B cell (primary cell): ENCODE measurements at regions not wholly inside any gene's neighbourhood (a gene's known extent, or its start where the extent isn't known, plus 50 kb on each side); places are given as distances from the start of the nearest gene placed in this dataset.

ENCODE experiments used
- ATAC-seq: fragments of 200-7000 bp; cut with Tn5 transposase; one replicate; pipeline ENCODE4 v1.10.0; 2021; ENCODE audit warnings: low read depth, mild to moderate bottlenecking, moderate number of reproducible peaks, moderate library complexity
- CTCF ChIA-PET: fragments of 350-600 bp; sonication (Branson Sonifier 250); formaldehyde crosslinking; loops from one replicate; lab custom pipeline; 2021; ENCODE audit warnings: antibody characterized with exemption, inconsistent platforms; lab: Charles Lee
- POLR2A ChIA-PET: fragments of 350-600 bp; sonication (Branson Sonifier 250); formaldehyde crosslinking; loops from one replicate; lab custom pipeline; 2021; ENCODE audit warnings: antibody characterized with exemption; lab: Charles Lee
- DNase-seq: peaks from one replicate; pipeline ENCODE4 v3.0.0; 2013
- H2AFZ ChIP-seq: 2 replicates; pipeline ENCODE4 v1.6.1; 2012; ENCODE audit warnings: mild to moderate bottlenecking, low read depth, low read length; ENCODE audit not compliant: insufficient read depth, poor library complexity, severe bottlenecking
- H3K27ac ChIP-seq, 2 donors: 1 replicate in 1 of 2; 2 replicates in 1 of 2; pipeline ENCODE4 v1.5.1; 2012 to 2013; ENCODE audit warnings: low read length in 2 of 2, mild to moderate bottlenecking in 2 of 2, moderate library complexity in 1 of 2
- H3K27me3 ChIP-seq, 4 experiments: fragments of 200-600 bp in 1 of 4; sonication (generic) in 1 of 4; replicated peaks in 1 of 4; 1 replicate in 2 of 4; 2 replicates in 2 of 4; pipeline versions ENCODE4 v1.6.1 to v1.7.0; 2013 to 2016; ENCODE audit warnings: low read length in 3 of 4, mild to moderate bottlenecking in 2 of 4, mixed read lengths in 1 of 4, moderate library complexity in 1 of 4; ENCODE audit not compliant: insufficient read depth in 4 of 4, control insufficient read depth in 3 of 4; ENCODE audit errors: control extremely low read depth in 1 of 4
- H3K36me3 ChIP-seq, 2 experiments: replicated peaks in 1 of 2; 1 replicate in 1 of 2; 2 replicates in 1 of 2; pipeline versions ENCODE4 v1.6.1 to v1.7.1; 2013; ENCODE audit warnings: low read length in 1 of 2; ENCODE audit not compliant: insufficient read depth in 2 of 2, control insufficient read depth in 1 of 2; ENCODE audit errors: control extremely low read depth in 1 of 2, extremely low read depth in 1 of 2
- H3K4me1 ChIP-seq, 2 donors: fragments of 200-600 bp in 1 of 2; sonication (generic) in 1 of 2; 1 replicate in 1 of 2; 2 replicates in 1 of 2; pipeline versions ENCODE4 v1.5.1 to v1.6.1; 2013 to 2017; ENCODE audit warnings: low read length in 2 of 2; ENCODE audit not compliant: control insufficient read depth in 2 of 2, insufficient read depth in 2 of 2
- H3K4me2 ChIP-seq: replicated peaks from 2 replicates; pipeline ENCODE3; 2012; ENCODE audit warnings: mild to moderate bottlenecking, low read depth, low read length; ENCODE audit not compliant: poor library complexity, severe bottlenecking
- H3K4me3 ChIP-seq, 5 experiments: fragments of 200-600 bp in 1 of 5; sonication (generic) in 1 of 5; 1 replicate in 3 of 5; 2 replicates in 2 of 5; pipeline versions ENCODE4 v1.5.1 to v1.7.0; 2011 to 2016; ENCODE audit warnings: low read length in 4 of 5, mild to moderate bottlenecking in 4 of 5, low read depth in 2 of 5, control low read depth in 1 of 5, moderate library complexity in 1 of 5; ENCODE audit not compliant: insufficient read depth in 1 of 5; ENCODE audit errors: control extremely low read depth in 1 of 5, extremely low read depth in 1 of 5
- H3K79me2 ChIP-seq: fragments of 200-600 bp; sonication (generic); one replicate; pipeline ENCODE4 v1.6.0; 2016; ENCODE audit warnings: low read length; ENCODE audit not compliant: control insufficient read depth, insufficient read depth
- H3K9ac ChIP-seq: fragments of 200-600 bp; sonication (generic); 2 replicates; pipeline ENCODE4 v1.6.1; 2017; ENCODE audit warnings: mild to moderate bottlenecking, low read length, moderate library complexity
- H3K9me3 ChIP-seq, 3 donors: one replicate each; pipeline versions ENCODE4 v1.6.1 to v1.7.1; 2013; ENCODE audit warnings: low read length in 2 of 3; ENCODE audit not compliant: control insufficient read depth in 2 of 3, insufficient read depth in 1 of 3; ENCODE audit errors: control extremely low read depth in 1 of 3
- H4K20me1 ChIP-seq: 2 replicates; pipeline ENCODE4 v1.6.0; 2012; ENCODE audit warnings: mild to moderate bottlenecking, low read length; ENCODE audit not compliant: insufficient read depth, control insufficient read depth, poor library complexity, severe bottlenecking
- H3K27ac Mint-ChIP-seq: one replicate; pipeline ENCODE4 v1.8.0; 2021; ENCODE audit warnings: mixed read lengths
- H3K27me3 Mint-ChIP-seq: one replicate; pipeline ENCODE4 v1.8.0; 2021; ENCODE audit warnings: mixed read lengths
- H3K4me1 Mint-ChIP-seq: one replicate; pipeline ENCODE4 v1.8.0; 2021; ENCODE audit warnings: mixed read lengths
- H3K4me3 Mint-ChIP-seq: one replicate; pipeline ENCODE4 v1.8.0; 2021; ENCODE audit warnings: mixed read lengths
- H3K9me3 Mint-ChIP-seq: one replicate; pipeline ENCODE4 v1.8.0; 2022; ENCODE audit warnings: mixed read lengths; ENCODE audit not compliant: insufficient read depth
- EZH2 ChIP-seq: IDR thresholded peaks from 2 replicates; pipeline ENCODE4 v1.6.1; 2012; ENCODE audit warnings: borderline replicate concordance, low read depth, mild to moderate bottlenecking, moderate library complexity, low read length; ENCODE audit not compliant: insufficient read depth, poor library complexity, severe bottlenecking
- WGBS: methylation state at CpG from one replicate; pipeline ENCODE4 v1.1.5; 2013; ENCODE audit warnings: missing lambda C conversion rate; ENCODE audit not compliant: insufficient coverage; 5-methylcytosine and 5-hydroxymethylcytosine counted together
- intact Hi-C: fragments of 100-400 bp; cut with micrococcal nuclease; formaldehyde crosslinking; loops from one replicate; pipeline ENCODE4 v1.10.0; 2022
- TF ChIP-seq, protein P1 (sequence below): fragments of 200-600 bp; IDR thresholded peaks from one replicate; pipeline ENCODE4 v1.8.0; 2022; ENCODE audit warnings: antibody characterized with exemption, mild to moderate bottlenecking

DNA sequence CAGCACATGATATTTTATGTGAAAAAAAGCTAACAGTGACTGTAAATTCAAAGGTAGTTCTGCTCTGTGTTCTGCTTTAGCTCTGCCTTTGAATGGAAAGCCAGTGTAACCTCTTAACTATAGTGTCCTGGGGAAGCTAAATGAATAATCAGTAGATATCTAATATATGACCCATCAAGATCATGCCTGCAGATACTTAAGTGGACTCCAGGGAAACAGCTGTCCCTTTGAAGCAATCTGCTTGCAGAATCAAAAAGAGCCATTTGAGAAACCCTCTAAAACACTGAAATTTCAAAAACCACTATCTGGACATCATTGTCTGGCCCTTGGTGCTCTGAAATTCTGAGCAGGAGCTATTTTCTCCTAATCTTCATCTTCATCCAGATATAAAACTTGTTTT lies 104.2 kb upstream of the ADGRL4 start:
- Histone ChIP-seq H3K4me1 (no peaks in the 10 kb centered on the region), H4K20me1 (no peaks in the 10 kb centered on the region), H3K27me3 (no peaks in the 10 kb centered on the region), H3K4me2 (no peak overlapping the region), H3K27ac (no peak overlapping the region), H3K79me2 (no peaks in the 10 kb centered on the region), H3K36me3 (no peaks in the 10 kb centered on the region), H3K9ac (no peak overlapping the region), H2AFZ (no peak overlapping the region), H3K9me3 (peaks cover 0 to 1% (median 0%) of the 10 kb centered on the region in 3 donors), H3K4me3 (no peak overlapping the region)
- H3K27ac Mint-ChIP-seq: no peak overlapping the region
- DNase-seq: no peak
- H3K4me3 Mint-ChIP-seq: no peak overlapping the region
- H3K27me3 Mint-ChIP-seq: no peaks in the 10 kb centered on the region
- TF ChIP-seq EZH2: no peak
- ChIA-PET CTCF (no interaction called here), POLR2A (no interaction called here)
- ATAC-seq: no peak
- H3K9me3 Mint-ChIP-seq: no peaks in the 10 kb centered on the region
- no peaks in the 10 kb centered on the region for H3K4me1 Mint-ChIP-seq
- intact Hi-C loops: no loop called here

DNA sequence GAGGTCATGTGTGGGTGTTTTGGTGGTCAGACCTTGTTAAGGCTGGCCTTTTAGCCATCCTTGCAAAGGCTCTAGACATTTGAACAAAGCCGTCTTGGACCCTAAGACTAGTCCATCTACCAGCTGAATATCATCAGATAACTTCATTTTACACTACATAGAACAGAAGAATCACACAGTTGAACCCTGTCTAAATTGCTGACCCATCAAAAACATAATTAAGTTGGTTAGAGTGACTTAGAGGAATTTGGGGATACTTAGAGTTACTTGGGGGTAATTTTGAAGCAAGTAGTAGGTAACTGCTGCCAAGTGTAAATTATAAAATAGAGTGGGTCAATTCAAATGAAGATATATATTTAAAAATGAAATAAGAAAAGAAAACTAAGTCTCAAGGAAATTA lies 102.9 kb upstream of the ADGRL4 start:
- H3K4me3 ChIP-seq: no peak overlapping the region
- no peaks in the 10 kb centered on the region for H3K9me3 Mint-ChIP-seq
- no CpG with 5 or more reads among the region's 1 CpG for WGBS
- no peaks in the 10 kb centered on the region for H4K20me1 ChIP-seq
- no peak overlapping the region for H3K27ac ChIP-seq
- no peak overlapping the region for H3K9ac ChIP-seq
- no peaks in the 10 kb centered on the region for H3K36me3 ChIP-seq
- no peaks in the 10 kb centered on the region for H3K79me2 ChIP-seq
- POLR2A ChIA-PET: no interaction called here
- no peaks in the 10 kb centered on the region for H3K4me1 ChIP-seq
- ATAC-seq (no peak), DNase-seq (no peak)
- TF ChIP-seq, protein P1, sequence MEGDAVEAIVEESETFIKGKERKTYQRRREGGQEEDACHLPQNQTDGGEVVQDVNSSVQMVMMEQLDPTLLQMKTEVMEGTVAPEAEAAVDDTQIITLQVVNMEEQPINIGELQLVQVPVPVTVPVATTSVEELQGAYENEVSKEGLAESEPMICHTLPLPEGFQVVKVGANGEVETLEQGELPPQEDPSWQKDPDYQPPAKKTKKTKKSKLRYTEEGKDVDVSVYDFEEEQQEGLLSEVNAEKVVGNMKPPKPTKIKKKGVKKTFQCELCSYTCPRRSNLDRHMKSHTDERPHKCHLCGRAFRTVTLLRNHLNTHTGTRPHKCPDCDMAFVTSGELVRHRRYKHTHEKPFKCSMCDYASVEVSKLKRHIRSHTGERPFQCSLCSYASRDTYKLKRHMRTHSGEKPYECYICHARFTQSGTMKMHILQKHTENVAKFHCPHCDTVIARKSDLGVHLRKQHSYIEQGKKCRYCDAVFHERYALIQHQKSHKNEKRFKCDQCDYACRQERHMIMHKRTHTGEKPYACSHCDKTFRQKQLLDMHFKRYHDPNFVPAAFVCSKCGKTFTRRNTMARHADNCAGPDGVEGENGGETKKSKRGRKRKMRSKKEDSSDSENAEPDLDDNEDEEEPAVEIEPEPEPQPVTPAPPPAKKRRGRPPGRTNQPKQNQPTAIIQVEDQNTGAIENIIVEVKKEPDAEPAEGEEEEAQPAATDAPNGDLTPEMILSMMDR: no peak
- TF ChIP-seq EZH2: no peak
- no peak overlapping the region for H3K27ac Mint-ChIP-seq
- H3K27me3 ChIP-seq: no peaks in the 10 kb centered on the region
- H3K9me3 ChIP-seq: peaks cover 0 to 1% (median 0%) of the 10 kb centered on the region in 3 donors
- CTCF ChIA-PET: no interaction called here
- no peaks in the 10 kb centered on the region for H3K4me1 Mint-ChIP-seq
- H3K4me2 ChIP-seq: no peak overlapping the region
- no peaks in the 10 kb centered on the region for H3K27me3 Mint-ChIP-seq
- intact Hi-C loops: no loop called here
- H3K4me3 Mint-ChIP-seq: no peak overlapping the region
- H2AFZ ChIP-seq: no peak overlapping the region
